ENCODE measurements at regions not wholly inside any gene's neighbourhood (a gene's known extent, or its start where the extent isn't known, plus 50 kb on each side); places are given as distances from the start of the nearest gene placed in this dataset.
"Not testable (repeated sequence)": the region's sequence is repeated elsewhere in the genome, so short reads cannot be mapped to it uniquely, and the experiment has no call there.

DNA sequence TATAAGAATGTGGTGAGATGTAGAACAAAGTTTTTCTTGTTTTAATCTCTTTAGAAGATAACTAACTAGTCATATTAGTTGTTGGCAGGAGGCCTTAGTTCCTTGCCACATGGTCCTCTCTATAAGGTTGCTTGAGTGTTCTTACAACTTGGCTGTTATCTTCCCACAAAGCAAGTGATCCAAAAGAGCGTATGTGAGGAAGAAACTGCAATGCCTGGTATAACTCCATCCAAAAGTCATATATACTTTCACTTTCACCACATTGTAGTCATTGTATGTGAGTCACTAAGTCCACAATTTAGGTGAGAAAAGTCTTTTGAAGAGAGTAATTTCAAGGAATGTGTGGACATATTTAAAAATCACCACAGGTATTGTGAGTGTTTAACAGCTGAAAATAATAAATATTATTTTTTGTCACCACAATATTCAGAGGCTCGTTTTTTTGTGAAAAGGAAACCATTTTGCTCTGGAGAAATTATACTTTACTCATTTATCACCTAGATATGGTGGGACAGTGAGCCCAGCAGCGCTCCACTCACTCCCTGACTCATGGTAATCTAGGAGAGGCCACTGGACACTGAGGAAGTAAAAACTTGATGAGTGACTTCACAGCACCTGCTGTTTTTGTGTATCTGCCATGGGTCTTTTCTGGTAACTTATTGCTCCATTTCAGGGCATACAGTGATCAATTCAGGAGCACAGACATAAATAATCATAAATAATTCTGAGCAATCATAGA, 369.4 kb upstream of the NDST3 start:
- no peak for DNase-seq (ENCODE audit: low read depth in 2 of 3, low spot score in 1 of 3)

DNA sequence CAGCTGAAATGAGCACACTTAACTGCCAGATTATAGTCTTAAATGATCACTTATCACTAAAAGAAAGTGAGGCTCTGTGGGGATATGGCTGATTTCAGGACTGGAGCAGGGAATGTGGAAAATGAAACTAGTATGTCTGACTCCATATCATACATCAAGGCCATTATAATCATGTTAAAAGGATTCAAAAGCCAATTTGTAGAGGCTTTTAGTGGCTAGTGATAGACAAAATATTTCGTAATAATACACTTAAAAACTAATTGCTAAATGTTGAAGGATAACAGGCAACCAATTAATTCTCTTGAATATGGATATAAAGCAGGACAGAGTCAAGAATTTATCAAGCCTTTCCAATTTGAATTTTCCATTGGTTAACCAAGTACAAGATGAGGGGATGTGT, 358.1 kb upstream of the NDST3 start:
- no peak for DNase-seq (ENCODE audit: low read depth in 2 of 3, low spot score in 1 of 3)

DNA sequence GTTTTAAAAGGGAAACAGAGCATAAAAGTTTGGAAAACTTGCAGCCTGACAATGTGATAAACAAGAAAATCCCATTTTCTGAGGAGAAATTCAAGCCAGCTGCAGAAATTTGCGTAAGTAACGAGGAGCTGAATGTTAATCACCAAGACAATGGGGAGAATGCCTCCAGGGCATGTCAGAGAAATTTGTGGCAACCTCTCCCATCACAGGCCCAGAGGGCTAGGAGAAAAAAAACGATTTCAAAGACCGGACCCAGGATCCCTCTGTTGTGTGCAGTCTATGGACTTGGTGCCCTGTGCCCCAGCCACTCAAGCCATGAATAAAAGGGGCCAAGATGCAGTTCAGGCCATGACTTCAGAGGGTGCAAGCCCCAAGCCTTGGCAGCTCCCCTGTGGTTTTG, 355.4 kb upstream of the NDST3 start:
- DNase-seq (ENCODE audit: low read depth in 2 of 3, low spot score in 1 of 3), result no peak

DNA sequence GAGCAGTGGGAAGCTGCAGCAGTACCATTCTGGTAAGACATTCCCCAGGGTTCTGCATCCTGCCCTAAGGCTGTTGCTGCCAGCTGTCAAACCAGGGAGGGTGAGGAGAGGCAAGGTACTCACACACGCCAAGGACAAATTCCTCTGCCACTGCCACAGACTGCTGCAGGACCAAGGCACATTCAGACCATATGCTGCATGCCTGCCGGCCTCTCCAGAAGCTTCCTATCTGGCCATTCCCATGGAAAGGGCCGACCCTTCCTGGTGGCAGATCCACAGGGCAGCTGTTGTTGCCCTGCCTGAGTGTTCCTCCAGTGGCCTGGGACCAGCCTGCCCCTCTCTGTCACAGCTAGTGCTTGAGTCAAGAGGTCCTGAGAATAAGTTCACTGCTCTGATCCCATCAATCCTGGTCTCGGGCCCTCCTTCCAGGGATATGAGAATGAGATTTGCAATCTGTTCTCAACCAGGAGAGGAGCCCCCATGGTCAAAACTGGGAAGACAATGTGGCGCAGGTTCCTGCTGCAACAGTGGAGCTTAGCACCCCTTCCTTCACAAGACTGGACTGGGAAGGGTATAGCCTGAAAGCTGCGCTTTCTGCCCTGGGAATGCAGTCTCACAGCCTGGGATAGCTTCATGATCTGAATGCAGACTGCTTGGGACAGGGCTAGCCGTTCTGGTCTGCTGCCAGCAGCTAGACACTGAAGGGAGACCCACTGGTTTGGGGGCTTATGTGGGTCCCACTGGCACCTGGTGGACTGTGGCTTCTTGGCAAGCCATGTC, 342.5 kb upstream of the NDST3 start:
- no peak for DNase-seq (ENCODE audit: low read depth in 2 of 3, low spot score in 1 of 3)

DNA sequence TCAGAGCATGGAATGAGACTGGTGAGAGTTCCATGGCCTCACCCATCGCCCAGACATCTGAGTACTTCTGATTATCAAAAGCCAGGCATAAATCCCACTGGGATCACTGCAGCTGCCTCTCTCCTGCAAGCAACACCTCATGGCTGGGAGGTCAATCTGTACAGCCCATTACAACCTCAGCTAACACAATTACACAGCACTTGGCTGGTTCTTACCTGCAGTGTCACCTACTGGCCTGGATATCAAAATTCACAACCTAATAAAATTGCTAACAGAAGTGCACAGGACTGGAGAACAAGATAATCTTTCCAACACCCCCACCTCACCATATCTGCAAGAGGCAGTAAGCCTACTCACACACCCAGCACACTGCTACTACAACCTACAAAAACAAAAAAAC, 341.7 kb upstream of the NDST3 start:
- no peak for DNase-seq (ENCODE audit: low read depth in 2 of 3, low spot score in 1 of 3)

DNA sequence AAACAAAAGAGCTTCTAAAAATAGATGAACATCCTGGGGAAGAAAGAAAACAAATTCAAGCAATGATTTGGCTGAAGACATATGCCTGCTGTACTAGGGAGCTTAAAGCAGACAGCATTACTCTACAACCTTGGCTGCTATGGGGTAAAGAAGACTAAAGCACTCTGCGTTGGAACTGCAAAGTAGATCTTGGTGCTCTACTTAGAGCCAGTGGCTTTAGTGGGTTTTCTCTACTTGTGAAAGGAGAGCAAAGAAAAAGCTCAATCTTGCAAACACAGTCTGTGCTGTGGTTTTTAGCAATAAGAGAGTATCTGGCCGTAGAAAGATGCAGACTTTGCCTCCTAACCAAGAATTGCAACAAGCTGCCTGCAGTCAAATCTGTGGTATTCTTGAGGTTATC, 334.7 kb upstream of the NDST3 start:
- no peak for DNase-seq (ENCODE audit: low read depth in 2 of 3, low spot score in 1 of 3)

DNA sequence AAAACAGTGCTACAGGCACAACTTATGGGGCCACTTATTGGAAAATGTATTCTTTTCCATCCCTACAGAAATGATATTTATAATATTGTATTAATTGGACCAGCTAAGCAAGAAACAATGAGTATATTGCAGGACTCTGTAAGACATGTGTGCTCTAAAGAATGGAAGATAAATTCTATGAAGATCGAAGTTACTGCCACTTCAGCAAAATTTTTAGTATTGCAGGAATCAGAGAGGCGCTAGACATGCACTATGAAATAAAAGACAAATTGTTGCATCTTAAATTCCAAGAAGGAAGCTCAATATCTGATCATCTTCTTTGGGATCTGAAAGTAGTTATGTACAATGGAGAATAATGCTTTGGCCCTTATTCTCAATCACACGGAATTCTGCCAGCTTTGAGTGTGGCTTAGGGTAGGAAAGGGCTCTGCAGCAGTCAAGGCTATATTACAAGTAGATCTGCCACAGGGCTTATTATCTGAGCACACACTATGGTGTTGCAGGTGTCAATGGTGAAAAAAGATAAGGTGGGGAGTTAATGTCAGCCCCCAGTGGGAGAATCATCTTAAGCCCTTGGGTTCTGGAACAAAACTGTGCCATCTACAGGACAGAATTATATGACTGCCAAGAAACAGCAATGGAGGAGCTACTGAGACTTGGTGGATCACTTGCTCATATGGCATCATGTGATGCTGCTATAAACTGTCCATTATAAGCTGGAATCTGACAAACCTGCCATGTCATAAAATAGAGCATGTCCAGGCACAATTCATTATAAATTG, 334.0 kb upstream of the NDST3 start:
- no peak for DNase-seq (ENCODE audit: low read depth in 2 of 3, low spot score in 1 of 3)

DNA sequence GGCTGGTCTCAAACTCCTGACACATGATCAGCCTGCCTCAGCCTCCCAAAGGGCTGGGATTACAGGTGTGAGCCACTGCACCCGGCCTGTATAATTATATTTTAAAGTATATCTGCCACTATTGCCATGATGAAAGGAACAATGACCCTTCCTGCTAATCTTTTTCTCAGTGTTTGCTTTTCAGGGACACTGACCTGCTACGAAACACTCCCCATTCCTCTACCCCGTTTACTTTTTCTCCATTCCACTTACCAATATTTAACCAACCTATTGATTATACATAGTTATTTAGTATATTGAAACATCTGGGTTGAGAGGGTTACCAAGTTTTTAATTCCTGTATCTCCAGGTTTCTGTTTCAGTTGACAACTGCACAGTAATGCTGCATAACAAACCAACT, 331.9 kb upstream of the NDST3 start:
- no peak for DNase-seq (ENCODE audit: low read depth in 2 of 3, low spot score in 1 of 3)

DNA sequence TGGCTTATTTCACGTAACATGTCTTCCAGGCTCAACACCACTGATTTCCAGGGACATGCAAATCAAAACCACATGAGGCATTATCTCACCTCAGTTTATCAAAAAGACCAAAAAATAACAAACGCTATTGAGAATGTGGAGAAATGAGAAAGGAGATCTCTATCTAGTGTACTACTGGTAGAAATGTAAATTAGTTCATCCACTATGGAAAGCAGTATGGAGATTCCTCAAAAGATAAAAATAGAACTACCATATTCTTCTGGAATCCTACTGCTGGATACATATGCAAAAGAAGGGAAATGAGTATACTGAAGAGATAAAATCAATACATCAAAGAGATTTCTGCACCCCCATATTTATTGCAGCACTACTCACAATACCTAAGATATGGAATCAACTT, 329.6 kb upstream of the NDST3 start:
- no peak for DNase-seq (ENCODE audit: low read depth in 2 of 3, low spot score in 1 of 3)

DNA sequence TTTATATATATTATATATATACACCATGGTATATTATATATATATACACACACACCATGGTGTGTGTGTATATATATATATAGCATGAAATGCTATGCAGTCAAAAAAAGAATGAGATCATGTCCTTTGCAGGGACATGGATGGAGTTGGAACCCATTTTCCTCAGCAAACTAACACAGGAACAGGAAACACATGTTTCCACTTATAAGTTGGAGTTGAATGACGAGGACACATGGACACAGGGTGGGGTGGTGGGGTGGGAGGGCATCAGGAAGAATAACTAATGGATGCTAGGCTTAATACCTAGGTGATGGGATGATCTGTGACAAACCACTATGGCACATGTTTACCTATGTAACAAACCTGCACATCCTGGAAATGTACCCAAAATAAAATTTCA, 293.6 kb upstream of the NDST3 start:
- DNase-seq (ENCODE audit: low read depth in 2 of 3, low spot score in 1 of 3), result no peak

DNA sequence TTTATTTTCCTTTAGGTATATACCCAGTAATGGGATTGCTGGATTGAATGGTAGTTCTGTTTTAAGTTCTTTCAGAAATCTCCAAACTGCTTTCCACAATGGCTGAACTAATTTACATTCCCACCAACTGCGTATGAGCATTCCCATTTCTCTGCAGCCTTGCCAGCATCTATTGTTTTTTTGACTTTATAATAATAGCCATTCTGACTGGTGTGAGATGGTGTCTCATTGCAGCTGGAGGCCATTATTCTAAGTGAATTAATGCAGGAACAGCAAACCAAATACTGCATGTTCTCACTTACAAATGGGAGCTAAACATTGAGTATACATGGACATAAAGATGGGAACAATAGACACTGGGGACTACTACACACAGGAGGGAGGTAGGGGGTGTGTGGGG, 288.9 kb upstream of the NDST3 start:
- not testable (repeated sequence) for DNase-seq (ENCODE audit: low read depth in 2 of 3, low spot score in 1 of 3)

DNA sequence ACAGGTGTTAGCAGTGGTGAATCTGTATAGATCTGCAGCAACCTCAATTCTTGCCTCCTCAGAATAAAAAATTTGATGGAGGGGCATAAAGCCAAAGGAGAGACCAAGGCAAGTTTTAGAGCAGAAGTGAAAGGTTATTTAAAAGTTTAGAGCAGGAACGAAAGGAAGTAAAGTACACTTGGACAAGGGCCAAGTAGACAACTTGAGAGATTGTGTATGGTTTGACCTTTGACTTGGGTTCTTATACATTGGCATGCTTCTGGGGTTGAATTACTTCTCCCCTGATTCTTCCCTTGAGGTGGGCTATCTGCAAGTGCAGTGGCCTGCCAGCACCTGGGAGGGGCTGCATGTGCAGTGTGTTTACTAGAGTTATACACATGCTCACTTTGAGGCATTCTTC, 278.8 kb upstream of the NDST3 start:
- no peak for DNase-seq (ENCODE audit: low read depth in 2 of 3, low spot score in 1 of 3)

DNA sequence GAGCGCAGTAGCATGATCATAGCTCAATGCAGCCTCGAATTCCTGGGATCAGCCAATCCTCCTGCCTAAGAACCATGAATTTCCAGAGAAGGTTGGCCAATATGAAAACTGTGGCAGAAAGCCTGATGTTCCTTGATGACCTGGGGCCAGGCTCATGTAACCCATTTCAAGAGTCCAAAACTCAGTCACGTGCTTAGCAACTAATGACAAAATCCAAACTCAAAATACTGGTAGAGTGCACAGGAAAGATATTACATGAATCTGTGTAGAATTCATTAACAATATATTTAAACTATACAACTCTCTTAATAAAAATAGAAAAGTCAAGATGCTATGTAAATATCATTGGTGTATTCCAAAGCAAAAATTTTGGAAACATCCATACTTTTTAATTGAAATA, 265.7 kb upstream of the NDST3 start:
- DNase-seq (ENCODE audit: low read depth in 2 of 3, low spot score in 1 of 3), result no peak

DNA sequence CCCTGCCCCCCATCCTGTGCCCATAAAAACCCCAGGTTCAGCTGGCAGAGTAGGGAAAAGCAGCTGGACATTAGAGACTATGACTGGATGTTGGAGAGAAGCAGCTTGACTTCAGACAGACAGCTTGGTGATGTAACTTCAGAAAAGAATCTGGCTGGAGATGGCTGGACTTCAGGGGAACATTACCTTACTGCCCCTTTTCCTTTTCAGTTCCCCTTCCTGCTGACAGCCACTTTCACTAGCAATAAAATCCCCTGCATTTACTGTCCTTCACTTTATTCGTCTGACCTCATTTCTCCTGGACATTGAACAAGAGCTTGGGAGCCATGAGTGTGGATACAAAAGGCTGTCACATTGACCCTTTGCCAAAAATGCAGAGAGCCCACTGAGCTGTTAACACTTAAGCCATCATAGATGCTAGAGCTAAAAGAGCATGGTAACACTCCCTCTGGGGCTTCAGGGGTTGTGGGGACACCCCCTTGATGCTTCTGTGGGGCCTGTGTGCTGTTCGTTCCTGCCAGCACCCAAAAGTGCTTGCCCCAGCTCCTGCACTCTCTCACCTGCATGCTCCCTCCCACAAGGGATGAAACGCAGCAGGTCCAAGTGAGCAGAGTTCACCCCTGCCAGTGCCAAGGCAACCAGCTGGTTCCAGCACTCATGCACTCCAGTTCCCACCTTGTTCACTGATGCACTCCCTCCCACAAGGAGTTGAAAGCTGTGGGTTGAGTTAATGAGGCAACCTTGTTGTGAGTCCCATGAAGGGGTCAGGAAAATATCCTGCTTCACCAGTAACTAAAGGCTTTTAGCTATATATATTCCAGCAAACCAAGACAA, 263.8 kb upstream of the NDST3 start:
- DNase-seq (ENCODE audit: low read depth in 2 of 3, low spot score in 1 of 3), result no peak

DNA sequence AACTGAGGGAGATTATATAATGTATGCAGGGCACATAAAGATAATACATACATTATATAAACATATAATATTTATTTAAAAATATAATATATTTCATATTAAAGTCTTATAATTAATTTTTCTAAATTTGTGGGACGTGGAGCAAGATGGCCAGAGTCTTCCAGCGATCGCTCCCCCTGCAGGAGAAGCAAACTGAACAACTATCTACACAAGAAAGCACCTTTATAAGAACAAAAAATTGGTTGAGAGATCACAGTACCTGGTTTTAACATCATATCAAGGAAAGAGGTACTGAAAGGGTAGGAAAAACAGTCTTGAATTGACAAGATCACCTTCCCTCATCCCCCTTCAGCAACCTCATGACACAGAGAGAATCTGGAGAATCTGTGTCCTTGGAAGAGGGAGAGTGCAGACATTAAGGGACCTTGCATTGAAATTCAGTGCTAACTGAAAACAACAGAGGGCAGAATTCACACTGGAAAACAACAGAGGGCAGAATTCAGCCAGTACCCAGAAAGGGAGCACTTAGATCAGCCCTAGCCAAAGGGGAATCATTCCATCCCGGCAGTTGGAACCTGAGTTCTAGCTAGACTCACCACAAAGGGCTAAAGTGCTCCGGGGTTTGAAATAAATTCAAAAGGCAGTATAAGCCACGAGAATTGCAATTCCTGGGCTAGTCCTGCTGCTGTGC, 262.5 kb upstream of the NDST3 start:
- no peak for DNase-seq (ENCODE audit: low read depth in 2 of 3, low spot score in 1 of 3)

DNA sequence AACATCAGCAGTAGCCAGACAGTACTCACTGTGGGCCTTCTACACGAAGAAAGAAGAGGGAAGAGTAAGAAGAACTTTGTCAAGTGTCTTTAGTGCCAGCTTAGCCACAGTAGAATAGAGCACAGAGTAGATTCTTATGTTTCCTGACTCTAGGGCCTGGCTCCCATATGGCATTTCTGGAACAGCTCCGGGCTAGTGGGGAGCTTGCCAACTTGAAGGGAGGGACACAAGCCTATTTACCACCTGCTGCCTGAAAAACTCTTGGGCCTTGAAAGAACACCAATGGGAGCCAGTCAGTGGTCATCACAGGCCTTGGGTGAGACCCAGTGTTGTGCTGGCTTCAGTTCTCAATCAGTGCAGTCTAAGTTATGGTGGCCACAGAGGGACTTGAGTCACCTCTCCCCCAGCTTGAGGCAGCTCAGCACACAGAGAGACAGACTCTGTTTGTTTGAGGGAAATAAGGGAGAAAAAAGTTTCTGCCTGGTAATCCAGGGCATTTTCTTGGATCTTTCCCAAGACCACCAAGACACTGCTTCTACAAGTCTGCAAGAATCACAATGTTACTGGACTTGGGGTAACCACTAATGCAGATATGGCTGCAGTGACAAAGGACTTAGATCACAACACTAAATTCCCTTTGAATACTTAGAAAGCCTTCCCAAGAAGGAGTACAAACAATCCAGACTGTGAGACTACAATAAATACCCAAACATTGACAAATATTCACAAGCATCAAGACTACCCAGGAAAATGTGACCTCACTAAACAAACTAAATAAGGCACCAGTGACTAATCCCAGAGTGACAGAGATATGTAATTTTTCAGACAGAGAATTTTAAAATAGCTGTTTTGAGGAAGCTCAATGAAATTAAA, 261.0 kb upstream of the NDST3 start:
- no peak for DNase-seq (ENCODE audit: low read depth in 2 of 3, low spot score in 1 of 3)

DNA sequence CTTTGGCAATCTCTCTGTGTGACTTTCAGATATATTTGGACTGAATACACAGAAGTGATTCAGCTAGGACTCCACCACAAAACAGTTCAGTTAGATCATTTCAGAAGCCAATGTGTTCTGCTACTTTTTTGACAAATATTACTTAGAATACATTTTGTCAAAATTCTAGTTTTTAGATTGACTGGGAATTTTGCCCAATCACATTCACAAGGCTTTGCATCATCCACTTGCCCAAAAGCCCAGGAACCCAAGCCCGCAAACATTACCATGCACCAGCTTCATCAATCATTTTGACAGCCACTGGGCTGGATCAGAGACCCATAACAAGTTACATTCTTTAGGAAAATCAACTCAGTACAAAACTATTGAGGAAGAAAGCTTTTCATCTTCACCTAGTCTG, 256.6 kb upstream of the NDST3 start:
- DNase-seq (ENCODE audit: low read depth in 2 of 3, low spot score in 1 of 3), result no peak

DNA sequence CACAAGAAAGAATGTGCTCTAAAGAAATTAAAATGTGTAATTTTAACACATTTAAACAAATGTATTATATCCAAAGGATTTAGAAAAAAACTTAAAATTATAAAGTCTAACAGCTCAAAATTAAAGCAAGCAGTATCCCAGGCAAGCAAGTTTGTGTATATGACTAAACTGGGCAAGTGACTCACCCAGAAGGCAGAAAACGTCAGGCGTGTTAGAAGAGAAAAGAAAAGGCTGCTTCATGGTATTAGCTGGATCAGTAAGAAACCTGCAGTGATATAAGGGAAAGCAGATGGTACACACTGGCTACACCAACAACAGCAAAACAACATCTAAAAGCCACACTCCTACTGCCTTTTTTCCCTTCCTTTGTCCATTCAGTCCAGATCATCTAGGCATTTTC, 250.6 kb upstream of the NDST3 start:
- no peak for DNase-seq (ENCODE audit: low read depth in 2 of 3, low spot score in 1 of 3)

DNA sequence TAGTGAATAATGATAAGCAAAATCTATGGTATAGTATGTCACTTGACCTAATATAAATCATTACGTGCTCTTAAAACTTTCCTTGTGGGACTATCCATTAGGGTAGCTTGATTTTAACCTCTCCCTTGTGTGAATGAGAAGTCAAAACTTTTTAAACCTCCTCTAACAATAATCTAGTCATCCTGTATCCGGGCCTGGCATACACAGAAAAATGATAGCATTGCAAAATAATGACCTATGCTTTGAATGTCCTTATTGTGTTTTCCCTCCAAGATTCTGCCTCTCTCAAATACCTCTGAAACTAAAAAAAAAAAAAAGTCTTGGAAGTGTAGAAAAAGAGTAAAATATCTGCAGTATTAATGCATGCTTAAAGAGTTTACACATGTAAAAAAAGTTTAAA, 250.0 kb upstream of the NDST3 start:
- DNase-seq (ENCODE audit: low read depth in 2 of 3, low spot score in 1 of 3), result no peak

DNA sequence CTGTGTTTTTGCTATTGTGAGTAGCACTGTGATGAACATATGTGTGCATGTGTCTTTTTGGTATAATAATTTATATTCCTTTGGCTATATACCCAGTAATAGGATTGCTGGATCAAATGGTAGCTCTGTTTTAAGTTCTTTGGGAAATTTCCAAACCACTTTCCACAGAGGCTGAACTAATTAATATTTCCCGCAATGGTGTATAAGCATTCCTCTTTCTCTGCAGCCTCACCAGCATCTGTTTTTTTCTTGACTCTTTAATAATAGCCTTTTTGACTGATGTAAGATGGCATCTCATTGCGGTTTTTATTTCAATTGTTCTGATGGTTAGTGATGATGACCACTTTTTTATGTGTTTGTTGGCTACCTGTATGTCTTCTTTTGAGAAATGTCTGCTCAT, 247.7 kb upstream of the NDST3 start:
- DNase-seq (ENCODE audit: low read depth in 2 of 3, low spot score in 1 of 3), result no peak

Data from stimulated activated CD4-positive, alpha-beta T cell treated with anti-CD3 and anti-CD28 coated beads, Interleukin-12 subunit alpha, Interleukin-12 subunit beta, amount 100 ng/mL, for 48 hours (primary cell).